HG02678 (cell line): ENCODE measurements at regions not wholly inside any gene's neighbourhood (a gene's known extent, or its start where the extent isn't known, plus 50 kb on each side); places are given as distances from the start of the nearest gene placed in this dataset.

Experiments used
- ATAC-seq: cut with Tn5 transposase; IDR thresholded peaks from one replicate; pipeline ENCODE4 v1.9.1; 2021; ENCODE audit warnings: mild to moderate bottlenecking, moderate library complexity; ENCODE audit not compliant: unreplicated experiment

- no peak for ATAC-seq
Measured at GRCh38 chr9:20205821-20206220, 416.5 kb downstream of the MLLT3 start.

- no peak for ATAC-seq
Measured at GRCh38 chr9:20200991-20201431, 412.2 kb upstream of the SLC24A2 start.

GRCh38 chr9:20200581-20200980 lies 411.7 kb upstream of the SLC24A2 start:
- no peak for ATAC-seq

- ATAC-seq: no peak
Measured at GRCh38 chr9:20199111-20199510, 410.3 kb upstream of the SLC24A2 start.

GRCh38 chr9:20197976-20198685 lies 409.3 kb upstream of the SLC24A2 start:
- peak; percentile 68 for ATAC-seq

GRCh38 chr9:20191228-20191840 lies 402.5 kb upstream of the SLC24A2 start:
- no peak for ATAC-seq

- ATAC-seq: no peak
Measured at GRCh38 chr9:20189871-20190270, 401.0 kb upstream of the SLC24A2 start.

- no peak for ATAC-seq
Measured at GRCh38 chr9:20188616-20189369, 400.0 kb upstream of the SLC24A2 start.

- ATAC-seq: no peak
Measured at GRCh38 chr9:20187318-20187717, 398.5 kb upstream of the SLC24A2 start.

- no peak for ATAC-seq
Measured at GRCh38 chr9:20186823-20187222, 398.0 kb upstream of the SLC24A2 start.

GRCh38 chr9:20186231-20186630 lies 397.4 kb upstream of the SLC24A2 start:
- ATAC-seq: no peak

GRCh38 chr9:20184541-20184940 lies 395.7 kb upstream of the SLC24A2 start:
- ATAC-seq: no peak

GRCh38 chr9:20178679-20179078 lies 389.8 kb upstream of the SLC24A2 start:
- ATAC-seq: no peak

GRCh38 chr9:20178197-20178596 lies 389.4 kb upstream of the SLC24A2 start:
- no peak for ATAC-seq

GRCh38 chr9:20170122-20170521 lies 381.3 kb upstream of the SLC24A2 start:
- no peak for ATAC-seq

GRCh38 chr9:20152151-20152725 lies 363.4 kb upstream of the SLC24A2 start:
- ATAC-seq: no peak

- no peak for ATAC-seq
Measured at GRCh38 chr9:20148416-20148815, 359.6 kb upstream of the SLC24A2 start.

GRCh38 chr9:20144197-20144596 lies 355.4 kb upstream of the SLC24A2 start:
- no peak for ATAC-seq

GRCh38 chr9:20139763-20140290 lies 351.0 kb upstream of the SLC24A2 start:
- ATAC-seq: no peak

- no peak for ATAC-seq
Measured at GRCh38 chr9:20138841-20139240, 350.0 kb upstream of the SLC24A2 start.

GRCh38 chr9:20138116-20138515 lies 349.3 kb upstream of the SLC24A2 start:
- no peak for ATAC-seq
